Thyroid gland (tissue), 4 donors: ENCODE measurements at regions not wholly inside any gene's neighbourhood (a gene's known extent, or its start where the extent isn't known, plus 50 kb on each side); places are given as distances from the start of the nearest gene placed in this dataset.

Experiments used
- CTCF ChIP-seq, 6 experiments: fragments of 200-600 bp in 3 of 6; fragments of 450-650 bp in 3 of 6; sonication (generic) in 3 of 6; IDR thresholded peaks; one replicate each; pipeline ENCODE4 v1.5.1; 2016 to 2019; ENCODE audit warnings: antibody characterized with exemption in 6 of 6, mild to moderate bottlenecking in 2 of 6, inconsistent platforms in 1 of 6, moderate library complexity in 1 of 6
- POLR2A ChIP-seq, 2 donors: fragments of 450-650 bp; IDR thresholded peaks; one replicate each; pipeline ENCODE4 v1.6.1; 2017; ENCODE audit warnings: antibody characterized with exemption in 2 of 2, mild to moderate bottlenecking in 2 of 2, moderate library complexity in 1 of 2

GRCh38 chr13:31670831-31671617 lies 68.3 kb upstream of the RXFP2 start:
- TF ChIP-seq POLR2A (IDR thresholded peaks at IDR 0.05) (no peak), CTCF (IDR thresholded peaks at IDR 0.05) (no peak)
